Activated CD4-positive, alpha-beta T cell treated with anti-CD3 and anti-CD28 coated beads for 4 hours (primary cell): ENCODE measurements at regions not wholly inside any gene's neighbourhood (a gene's known extent, or its start where the extent isn't known, plus 50 kb on each side); places are given as distances from the start of the nearest gene placed in this dataset.

Experiments used
- DNase-seq, 2 donors: peaks; one replicate each; pipeline ENCODE4 v3.0.0-alpha.2; 2020

- no peak for DNase-seq
These were observed 871.3 kb downstream of the AACS start for GRCh38 chr12:125936502-125936901.

- no peak for DNase-seq
These were observed 879.2 kb downstream of the AACS start for GRCh38 chr12:125944446-125944845.

- DNase-seq = no peak
These were observed 884.2 kb downstream of the AACS start for GRCh38 chr12:125949471-125949870.

GRCh38 chr12:125954362-125954761, 889.1 kb downstream of the AACS start:
- no peak for DNase-seq

GRCh38 chr12:125956186-125956585, 891.0 kb downstream of the AACS start:
- DNase-seq = no peak

GRCh38 chr12:125966641-125967040, 901.4 kb downstream of the AACS start:
- DNase-seq = no peak

- DNase-seq = no peak
These were observed 903.2 kb downstream of the AACS start for GRCh38 chr12:125968413-125968812.

- DNase-seq = no peak
These were observed 906.7 kb downstream of the AACS start for GRCh38 chr12:125971981-125972380.

GRCh38 chr12:125978286-125978685, 913.1 kb downstream of the AACS start:
- DNase-seq = no peak

- no peak for DNase-seq
These were observed 916.5 kb downstream of the AACS start for GRCh38 chr12:125981610-125982253.

GRCh38 chr12:125983094-125983783, 918.0 kb downstream of the AACS start:
- no peak for DNase-seq

- no peak for DNase-seq
These were observed 918.7 kb downstream of the AACS start for GRCh38 chr12:125983784-125984500.

GRCh38 chr12:125988545-125988944, 923.3 kb downstream of the AACS start:
- DNase-seq = no peak

- no peak for DNase-seq
These were observed 924.5 kb downstream of the AACS start for GRCh38 chr12:125989696-125990095.

- no peak for DNase-seq
These were observed 931.2 kb downstream of the AACS start for GRCh38 chr12:125996443-125996842.

- no peak for DNase-seq
These were observed 934.4 kb downstream of the AACS start for GRCh38 chr12:125999628-126000027.

GRCh38 chr12:126019385-126019784, 954.1 kb downstream of the AACS start:
- DNase-seq = no peak

GRCh38 chr12:126021675-126022074, 956.4 kb downstream of the AACS start:
- DNase-seq = no peak

GRCh38 chr12:126027825-126028224, 962.6 kb downstream of the AACS start:
- DNase-seq = no peak

GRCh38 chr12:126030573-126030972, 965.3 kb downstream of the AACS start:
- no peak for DNase-seq

- DNase-seq = no peak
These were observed 968.5 kb downstream of the AACS start for GRCh38 chr12:126033751-126034150.

- DNase-seq = no peak
These were observed 971.1 kb downstream of the AACS start for GRCh38 chr12:126036348-126036747.

GRCh38 chr12:126038434-126038833, 973.2 kb downstream of the AACS start:
- DNase-seq = no peak

GRCh38 chr12:126040307-126040706, 975.1 kb downstream of the AACS start:
- DNase-seq = no peak
